HCT116 (cell line): ENCODE measurements at regions not wholly inside any gene's neighbourhood (a gene's known extent, or its start where the extent isn't known, plus 50 kb on each side); places are given as distances from the start of the nearest gene placed in this dataset.

ENCODE experiments used
- ATAC-seq: fragments of 200-7000 bp; cut with Tn5 transposase; 2 replicates; pipeline ENCODE4 v1.9.1; 2020; ENCODE audit warnings: mild to moderate bottlenecking, moderate library complexity
- BruUV-seq: library from RNA; stranded (reverse); fragments of 400-500 nt; replicated peaks from 2 replicates; lab custom pipeline; 2021; lab: Mats Ljungman, UMichigan
- CTCF ChIA-PET: fragments of 300-600 bp; sonication (Branson Sonifier 250); formaldehyde crosslinking; loops from one replicate; lab custom pipeline; 2021; ENCODE audit warnings: antibody characterized with exemption; lab: Charles Lee
- POLR2A ChIA-PET: fragments of 300-600, 350-600 bp; sonication (Branson Sonifier 250); formaldehyde crosslinking; loops from one replicate; lab custom pipeline; 2021; ENCODE audit warnings: antibody characterized with exemption; lab: Charles Lee
- RAD21 ChIA-PET, 2 experiments: fragments of 300-600 bp; sonication (Branson Sonifier 250); formaldehyde crosslinking; loops; one replicate each; lab custom pipeline; 2023; ENCODE audit warnings: low total read pairs in 2 of 2; ENCODE audit not compliant: uncharacterized antibody in 2 of 2, unreplicated experiment in 2 of 2, low non-redundant PET in 1 of 2; lab: Charles Lee
- DNase-seq: peaks from one replicate; pipeline ENCODE4 v3.0.0-alpha.2; 2010; ENCODE audit warnings: low read depth, low spot score
- H2AFZ ChIP-seq: fragments of 200-600 bp; shearing (Covaris generic), sonication (generic); 2 replicates; pipeline ENCODE4 v1.6.1; 2017; ENCODE audit warnings: low read depth, mixed run types, mixed read lengths, antibody characterized with exemption, low read length; ENCODE audit not compliant: poor library complexity, severe bottlenecking
- H3K27ac ChIP-seq: 2 replicates; pipeline ENCODE4 v1.5.1; 2012; ENCODE audit warnings: low read depth, low read length
- H3K27me3 ChIP-seq: fragments of 200-600 bp; sonication (generic); 2 replicates; pipeline ENCODE4 v1.6.1; 2016; ENCODE audit warnings: mixed run types, low read length, mixed read lengths; ENCODE audit not compliant: insufficient read depth
- H3K36me3 ChIP-seq, 2 experiments: fragments of 200-500 bp in 1 of 2; fragments of 200-600 bp in 1 of 2; sonication (Bioruptor generic) in 1 of 2; sonication (generic) in 1 of 2; 2 replicates each; pipeline versions ENCODE4 v1.5.1 to v1.6.1; 2014 to 2016; ENCODE audit warnings: low read length in 2 of 2, inconsistent platforms in 1 of 2, mixed read lengths in 1 of 2, mixed run types in 1 of 2; ENCODE audit not compliant: insufficient read depth in 2 of 2, control insufficient read depth in 1 of 2
- H3K4me1 ChIP-seq, 2 experiments: fragments of 200-600 bp in 1 of 2; sonication (generic) in 1 of 2; 2 replicates each; pipeline versions ENCODE4 v1.5.1 to v1.6.1; 2012 to 2017; ENCODE audit warnings: low read length in 2 of 2, inconsistent platforms in 1 of 2, mild to moderate bottlenecking in 1 of 2, mixed read lengths in 1 of 2, mixed run types in 1 of 2, moderate library complexity in 1 of 2; ENCODE audit not compliant: insufficient read depth in 2 of 2, control insufficient read depth in 1 of 2
- H3K4me2 ChIP-seq: fragments of 200-600 bp; sonication (generic); 2 replicates; pipeline ENCODE4 v1.6.1; 2017; ENCODE audit warnings: mixed run types, low read length, mixed read lengths
- H3K4me3 ChIP-seq, 2 experiments: fragments of 200-600 bp in 1 of 2; sonication (generic) in 1 of 2; replicated peaks in 1 of 2; 2 replicates each; pipeline ENCODE4 v1.5.1; 2011 to 2016; ENCODE audit warnings: low read length in 2 of 2, control low read depth in 1 of 2, low read depth in 1 of 2, mild to moderate bottlenecking in 1 of 2, mixed read lengths in 1 of 2, mixed run types in 1 of 2
- H3K79me2 ChIP-seq: fragments of 200-600 bp; sonication (generic); 2 replicates; pipeline ENCODE4 v1.6.1; 2017; ENCODE audit warnings: mild to moderate bottlenecking, mixed run types, low read length, moderate library complexity, mixed read lengths; ENCODE audit not compliant: insufficient read depth
- H3K9ac ChIP-seq: fragments of 200-600 bp; sonication (generic); 2 replicates; pipeline ENCODE4 v1.6.1; 2016; ENCODE audit warnings: low read length, mixed read lengths
- H3K9me2 ChIP-seq: fragments of 200-600 bp; sonication (generic), shearing (Covaris generic); 2 replicates; pipeline ENCODE4 v1.6.1; 2017; ENCODE audit warnings: mixed run types, mild to moderate bottlenecking, moderate library complexity; ENCODE audit not compliant: insufficient read depth
- H3K9me3 ChIP-seq, 2 experiments: fragments of 200-500 bp in 1 of 2; fragments of 200-600 bp in 1 of 2; sonication (Bioruptor generic) in 1 of 2; sonication (generic) in 1 of 2; 2 replicates each; pipeline ENCODE4 v1.6.1; 2014 to 2017; ENCODE audit warnings: low read length in 2 of 2, mixed read lengths in 2 of 2, inconsistent platforms in 1 of 2, low read depth in 1 of 2, mild to moderate bottlenecking in 1 of 2, mixed run types in 1 of 2, moderate library complexity in 1 of 2; ENCODE audit not compliant: control insufficient read depth in 1 of 2, insufficient read depth in 1 of 2
- H4K20me1 ChIP-seq: fragments of 200-600 bp; sonication (generic), shearing (Covaris generic); 2 replicates; pipeline ENCODE4 v1.6.1; 2017; ENCODE audit warnings: mixed run types, mild to moderate bottlenecking, moderate library complexity; ENCODE audit not compliant: insufficient read depth
- CBX3 ChIP-seq: IDR thresholded peaks from 2 replicates; pipeline ENCODE4 v1.6.1; 2012; ENCODE audit warnings: low read depth
- CEBPB ChIP-seq: IDR thresholded peaks from 2 replicates; pipeline ENCODE4 v1.6.1; 2012; ENCODE audit warnings: low read depth
- CTCF ChIP-seq, 3 experiments: fragments of 200-600 bp in 1 of 3; sonication (generic) in 1 of 3; IDR thresholded peaks in 2 of 3; conservative IDR thresholded peaks in 1 of 3; 2 replicates each; pipeline ENCODE4 v1.5.1; 2012 to 2017; ENCODE audit warnings: low read depth in 2 of 3, low read length in 2 of 3, antibody characterized with exemption in 1 of 3, borderline replicate concordance in 1 of 3, control low read depth in 1 of 3, mild to moderate bottlenecking in 1 of 3, mixed read lengths in 1 of 3, mixed run types in 1 of 3, moderate library complexity in 1 of 3; ENCODE audit not compliant: insufficient read depth in 1 of 3
- EGR1 ChIP-seq: IDR thresholded peaks from 2 replicates; pipeline ENCODE4 v1.6.1; 2012; ENCODE audit warnings: low read depth
- ELF1 ChIP-seq: IDR thresholded peaks from 2 replicates; pipeline ENCODE4 v1.6.1; 2012; ENCODE audit warnings: low read depth, borderline replicate concordance
- EZH2 ChIP-seq: fragments of 200-600 bp; sonication (generic); IDR thresholded peaks from 2 replicates; pipeline ENCODE4 v1.6.1; 2017; ENCODE audit warnings: antibody characterized with exemption, mixed run types
- EZH2phosphoT487 ChIP-seq: fragments of 200-600 bp; IDR thresholded peaks from 2 replicates; pipeline ENCODE4 v1.6.1; 2018; ENCODE audit warnings: antibody characterized with exemption, borderline replicate concordance
- FOSL1 ChIP-seq: IDR thresholded peaks from 2 replicates; pipeline ENCODE4 v1.6.1; 2012; ENCODE audit warnings: low read depth
- JUND ChIP-seq: IDR thresholded peaks from 2 replicates; pipeline ENCODE4 v1.6.1; 2012
- MAX ChIP-seq: IDR thresholded peaks from 2 replicates; pipeline ENCODE4 v1.6.1; 2012
- POLR2AphosphoS5 ChIP-seq: IDR thresholded peaks from 2 replicates; pipeline ENCODE4 v1.6.1; 2011; ENCODE audit warnings: mild to moderate bottlenecking, low read depth, low read length, moderate library complexity
- SIN3A ChIP-seq: IDR thresholded peaks from 2 replicates; pipeline ENCODE4 v1.6.1; 2012; ENCODE audit warnings: low read depth
- SP1 ChIP-seq: IDR thresholded peaks from 2 replicates; pipeline ENCODE4 v1.6.1; 2012; ENCODE audit warnings: low read depth
- SRF ChIP-seq: IDR thresholded peaks from 2 replicates; pipeline ENCODE4 v1.6.1; 2012; ENCODE audit warnings: low read depth
- TCF7L2 ChIP-seq: IDR thresholded peaks from 2 replicates; pipeline ENCODE4 v1.7.0; 2011; ENCODE audit warnings: borderline replicate concordance, inconsistent platforms; ENCODE audit not compliant: insufficient read depth, insufficient read length; ENCODE audit errors: extremely low read depth
- YY1 ChIP-seq: IDR thresholded peaks from 2 replicates; pipeline ENCODE4 v1.6.1; 2011; ENCODE audit warnings: low read length, low read depth, moderate library complexity, mild to moderate bottlenecking; ENCODE audit not compliant: insufficient replicate concordance; ENCODE audit errors: extremely low read depth
- ZBTB33 ChIP-seq: IDR thresholded peaks from 2 replicates; pipeline ENCODE4 v1.6.1; 2011; ENCODE audit warnings: mild to moderate bottlenecking, low read length, moderate library complexity; ENCODE audit not compliant: insufficient replicate concordance; ENCODE audit errors: extremely low read depth
- ZFX ChIP-seq: fragments of 450-650 bp; IDR thresholded peaks from 2 replicates; pipeline ENCODE4 v1.6.1; 2017
- ZNF274 ChIP-seq: fragments of 200-500 bp; sonication (Bioruptor generic); IDR thresholded peaks from 2 replicates; pipeline ENCODE4 v1.6.1; 2014; ENCODE audit warnings: mild to moderate bottlenecking, low read depth, low read length, inconsistent platforms
- intact Hi-C: fragments of 100-400 bp; cut with micrococcal nuclease; formaldehyde crosslinking; loops from 2 replicates; pipeline ENCODE4 v1.10.0; 2022
- TF ChIP-seq, protein P1 (sequence below): IDR thresholded peaks from 2 replicates; pipeline ENCODE4 v1.6.1; 2012; ENCODE audit warnings: low read depth

DNA sequence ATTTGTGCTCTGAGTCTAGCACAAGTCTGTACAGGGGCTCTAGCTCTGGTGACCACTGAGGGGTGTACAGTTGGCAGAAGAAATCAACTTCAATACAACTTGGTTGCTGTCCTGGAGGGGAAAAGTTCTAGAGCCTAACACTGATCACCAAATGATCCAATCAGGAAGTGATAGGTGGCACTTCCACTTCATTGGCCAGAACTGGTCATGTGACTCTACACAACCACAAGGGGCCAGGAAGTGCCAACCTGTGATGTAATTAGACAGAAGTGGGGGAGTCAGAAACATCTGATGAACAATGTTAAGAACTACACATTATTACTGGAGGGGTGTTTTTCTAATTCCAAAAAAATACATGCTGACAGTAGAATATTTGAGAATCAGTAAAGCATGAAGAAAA, 401.6 kb downstream of the VRK1 start:
- no peaks in the 10 kb centered on the region for H3K27me3 ChIP-seq
- TF ChIP-seq ZBTB33 = no peak
- no peak for TF ChIP-seq ELF1
- TF ChIP-seq JUND = no peak
- TF ChIP-seq EZH2phosphoT487 = no peak
- TF ChIP-seq FOSL1 = no peak
- TF ChIP-seq TCF7L2 = no peak
- no peak for TF ChIP-seq YY1
- TF ChIP-seq, protein P1, sequence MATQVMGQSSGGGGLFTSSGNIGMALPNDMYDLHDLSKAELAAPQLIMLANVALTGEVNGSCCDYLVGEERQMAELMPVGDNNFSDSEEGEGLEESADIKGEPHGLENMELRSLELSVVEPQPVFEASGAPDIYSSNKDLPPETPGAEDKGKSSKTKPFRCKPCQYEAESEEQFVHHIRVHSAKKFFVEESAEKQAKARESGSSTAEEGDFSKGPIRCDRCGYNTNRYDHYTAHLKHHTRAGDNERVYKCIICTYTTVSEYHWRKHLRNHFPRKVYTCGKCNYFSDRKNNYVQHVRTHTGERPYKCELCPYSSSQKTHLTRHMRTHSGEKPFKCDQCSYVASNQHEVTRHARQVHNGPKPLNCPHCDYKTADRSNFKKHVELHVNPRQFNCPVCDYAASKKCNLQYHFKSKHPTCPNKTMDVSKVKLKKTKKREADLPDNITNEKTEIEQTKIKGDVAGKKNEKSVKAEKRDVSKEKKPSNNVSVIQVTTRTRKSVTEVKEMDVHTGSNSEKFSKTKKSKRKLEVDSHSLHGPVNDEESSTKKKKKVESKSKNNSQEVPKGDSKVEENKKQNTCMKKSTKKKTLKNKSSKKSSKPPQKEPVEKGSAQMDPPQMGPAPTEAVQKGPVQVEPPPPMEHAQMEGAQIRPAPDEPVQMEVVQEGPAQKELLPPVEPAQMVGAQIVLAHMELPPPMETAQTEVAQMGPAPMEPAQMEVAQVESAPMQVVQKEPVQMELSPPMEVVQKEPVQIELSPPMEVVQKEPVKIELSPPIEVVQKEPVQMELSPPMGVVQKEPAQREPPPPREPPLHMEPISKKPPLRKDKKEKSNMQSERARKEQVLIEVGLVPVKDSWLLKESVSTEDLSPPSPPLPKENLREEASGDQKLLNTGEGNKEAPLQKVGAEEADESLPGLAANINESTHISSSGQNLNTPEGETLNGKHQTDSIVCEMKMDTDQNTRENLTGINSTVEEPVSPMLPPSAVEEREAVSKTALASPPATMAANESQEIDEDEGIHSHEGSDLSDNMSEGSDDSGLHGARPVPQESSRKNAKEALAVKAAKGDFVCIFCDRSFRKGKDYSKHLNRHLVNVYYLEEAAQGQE = no peak
- no peak for TF ChIP-seq EGR1
- TF ChIP-seq POLR2AphosphoS5 = no peak
- TF ChIP-seq CTCF (IDR thresholded peaks at IDR 0.05 in 2 of 3, conservative IDR thresholded peaks at IDR 0.05 in 1 of 3; ENCODE audit: borderline replicate concordance in 1 of 3, insufficient read depth in 1 of 3, low read depth in 2 of 3, low read length in 2 of 3) = no peak
- no peak for TF ChIP-seq CBX3
- no peak for TF ChIP-seq ZFX
- no peak for TF ChIP-seq MAX
- TF ChIP-seq SP1 = no peak
- TF ChIP-seq CEBPB = no peak
- no peak for TF ChIP-seq ZNF274
- no peak for TF ChIP-seq SIN3A
- no peak for TF ChIP-seq EZH2
- no peak for TF ChIP-seq SRF
- peak; percentile 62; the same call in 1 of the 2 replicates for ATAC-seq
- no peak overlapping the region for H3K4me3 ChIP-seq
- H3K79me2 ChIP-seq = no peaks in the 10 kb centered on the region
- DNase-seq = no peak
- ChIA-PET RAD21 (no interaction called here), CTCF (no interaction called here), POLR2A (no interaction called here)
- H3K4me2 ChIP-seq = no peak overlapping the region
- H3K9me3 ChIP-seq = no peaks in the 10 kb centered on the region
- H4K20me1 ChIP-seq = no peaks in the 10 kb centered on the region
- no peak overlapping the region for H3K27ac ChIP-seq
- H3K9me2 ChIP-seq = no peaks in the 10 kb centered on the region
- H3K9ac ChIP-seq = no peak overlapping the region
- H3K4me1 ChIP-seq = peaks cover 0 to 11% of the 10 kb centered on the region in 2 experiments; a peak in 2 of 4 replicates
- no peaks in the 10 kb centered on the region for H3K36me3 ChIP-seq
- BruUV-seq = no TSS peak
- intact Hi-C loops = no loop called here
- no peak overlapping the region for H2AFZ ChIP-seq
